GM23248 (cell line): ENCODE measurements at regions not wholly inside any gene's neighbourhood (a gene's known extent, or its start where the extent isn't known, plus 50 kb on each side); places are given as distances from the start of the nearest gene placed in this dataset.

ENCODE experiments used
- EZH2 ChIP-seq: fragments of 200-600 bp; sonication (generic); IDR thresholded peaks from 2 replicates; pipeline ENCODE4 v1.6.1; 2018; ENCODE audit warnings: antibody characterized with exemption, mild to moderate bottlenecking; ENCODE audit not compliant: insufficient read depth, poor library complexity, severe bottlenecking
- EZH2phosphoT487 ChIP-seq: fragments of 200-600 bp; sonication (generic); IDR thresholded peaks from 2 replicates; pipeline ENCODE4 v1.6.1; 2018; ENCODE audit warnings: antibody characterized with exemption, moderate library complexity, mild to moderate bottlenecking, low read depth; ENCODE audit not compliant: insufficient read depth

DNA sequence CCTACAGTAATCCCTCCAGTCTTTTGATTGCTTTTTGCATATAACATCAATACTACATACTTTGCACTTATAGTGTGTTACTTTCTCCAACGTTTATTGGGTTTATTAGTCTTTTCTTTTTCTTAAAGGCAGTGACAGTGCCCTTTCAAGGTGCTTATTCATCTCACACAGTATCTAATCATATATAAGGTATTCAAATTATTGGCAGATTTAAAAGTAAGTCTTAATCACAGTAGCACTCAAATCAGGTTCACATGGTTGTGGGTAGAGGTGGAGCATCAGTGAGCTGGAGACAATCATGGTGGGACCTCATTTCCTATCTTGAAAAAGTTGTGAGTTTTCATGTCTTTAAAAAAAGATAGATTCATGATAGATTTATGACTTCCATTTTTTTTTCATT lies 706.2 kb downstream of the GALC start:
- TF ChIP-seq EZH2 = no peak
- TF ChIP-seq EZH2phosphoT487 = no peak
